ENCODE measurements at regions not wholly inside any gene's neighbourhood (a gene's known extent, or its start where the extent isn't known, plus 50 kb on each side); places are given as distances from the start of the nearest gene placed in this dataset.

DNA sequence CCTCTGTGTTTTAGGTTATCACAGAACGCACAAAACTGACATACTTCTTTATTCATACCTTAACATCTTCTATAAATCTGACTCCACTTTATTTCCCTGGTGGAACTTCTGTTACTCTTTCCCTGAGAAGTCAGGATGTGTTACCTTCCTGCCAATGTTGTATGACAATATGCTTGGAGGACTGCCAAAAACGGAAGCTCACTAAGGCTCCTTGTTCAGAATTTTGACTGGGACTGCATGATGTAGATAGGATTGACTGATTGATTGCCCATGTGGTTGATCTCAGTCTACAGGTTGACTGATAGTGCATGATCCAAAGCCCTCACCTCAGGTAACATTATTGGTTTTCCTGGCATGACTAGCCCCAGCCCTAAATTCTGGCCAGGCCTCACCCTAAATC, 319.4 kb downstream of the TLR4 start:
- FAIRE-seq, result no peak

DNA sequence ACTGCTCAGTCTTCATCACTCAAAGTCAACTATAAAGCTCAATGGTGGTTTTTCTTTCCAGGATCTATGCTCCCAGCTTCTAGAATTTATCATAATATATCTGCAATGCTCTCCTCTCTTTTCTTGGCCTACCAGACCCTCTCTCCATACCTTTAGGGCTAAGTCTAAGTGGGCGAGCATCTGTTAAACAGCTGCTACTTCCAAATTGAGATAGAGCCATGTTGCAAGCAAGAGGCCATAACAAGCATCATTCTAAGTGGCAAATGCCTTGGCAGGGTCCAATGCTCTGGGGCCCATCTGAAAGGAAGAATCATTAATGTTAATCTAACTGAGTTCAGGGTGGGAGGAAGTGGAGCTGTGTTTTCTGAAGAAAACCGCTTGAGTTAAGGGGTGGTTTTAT, 324.0 kb downstream of the TLR4 start:
- no peak for FAIRE-seq
- DNase-seq (ENCODE audit: extremely low spot score, insufficient read length, low read depth), result no peak

More for the DNA sequence above, 319.4 kb downstream of the TLR4 start:
- DNase-seq (ENCODE audit: extremely low spot score, insufficient read length, low read depth), result no peak

DNA sequence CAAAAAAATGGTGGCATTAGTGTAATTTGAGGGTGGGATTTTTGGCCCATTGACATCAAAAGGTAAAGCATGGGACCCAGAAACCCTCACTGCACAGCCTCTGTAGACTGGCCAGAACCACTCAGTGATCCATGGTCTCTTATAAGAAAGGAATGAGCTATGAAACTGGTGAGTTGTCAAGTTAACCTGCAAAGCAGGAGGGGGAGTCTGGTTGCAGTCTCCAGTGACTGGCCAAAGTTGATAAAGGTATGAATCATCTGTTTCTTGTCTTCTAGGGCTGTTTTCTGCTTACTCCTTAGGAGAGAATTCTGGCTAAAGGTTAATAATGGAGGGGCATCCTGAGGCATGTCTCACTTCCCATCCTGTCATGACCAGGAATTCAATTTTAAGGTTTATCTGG, 325.2 kb downstream of the TLR4 start:
- no peak for FAIRE-seq
- DNase-seq (ENCODE audit: extremely low spot score, insufficient read length, low read depth), result no peak

DNA sequence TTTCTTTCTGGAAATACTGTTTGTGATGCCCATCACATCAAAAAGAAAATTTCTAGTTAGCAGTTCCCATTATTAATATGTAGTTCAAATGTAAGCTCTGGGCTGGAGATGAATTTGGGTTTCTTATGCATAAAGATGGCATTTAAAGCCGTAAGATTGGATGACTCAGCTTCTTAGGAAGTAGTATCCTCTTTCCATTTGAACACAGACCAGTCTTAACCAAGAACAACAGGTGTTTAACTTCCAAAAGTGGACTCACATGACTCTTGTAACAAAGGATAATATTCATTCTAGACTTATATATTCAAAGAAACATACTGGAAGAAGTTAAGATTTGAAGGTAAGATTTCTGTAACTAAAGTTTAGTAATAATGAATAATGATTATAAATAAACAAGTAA, 330.5 kb downstream of the TLR4 start:
- FAIRE-seq (no peak), DNase-seq (ENCODE audit: extremely low spot score, insufficient read length, low read depth) (no peak)

DNA sequence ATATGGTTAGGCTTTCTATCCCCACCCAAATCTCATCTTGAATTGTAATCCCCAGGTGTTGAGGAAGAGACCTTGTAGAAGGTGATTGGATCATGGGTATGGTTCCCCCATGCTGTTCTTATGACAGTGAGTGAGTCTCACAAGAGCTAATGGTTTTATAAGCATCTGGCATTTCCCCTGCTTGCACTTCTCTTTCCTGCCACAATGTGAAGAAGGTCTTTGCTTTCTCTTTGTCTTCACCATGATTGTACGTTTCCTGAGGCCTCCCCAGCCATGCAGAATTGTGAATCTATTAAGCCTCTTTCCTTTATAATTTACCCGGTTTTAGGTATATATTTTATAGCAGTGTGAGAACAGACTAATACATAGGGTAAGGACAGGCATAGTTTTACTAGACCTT, 334.5 kb downstream of the TLR4 start:
- DNase-seq (ENCODE audit: extremely low spot score, insufficient read length, low read depth), result no peak
- FAIRE-seq, result no peak

DNA sequence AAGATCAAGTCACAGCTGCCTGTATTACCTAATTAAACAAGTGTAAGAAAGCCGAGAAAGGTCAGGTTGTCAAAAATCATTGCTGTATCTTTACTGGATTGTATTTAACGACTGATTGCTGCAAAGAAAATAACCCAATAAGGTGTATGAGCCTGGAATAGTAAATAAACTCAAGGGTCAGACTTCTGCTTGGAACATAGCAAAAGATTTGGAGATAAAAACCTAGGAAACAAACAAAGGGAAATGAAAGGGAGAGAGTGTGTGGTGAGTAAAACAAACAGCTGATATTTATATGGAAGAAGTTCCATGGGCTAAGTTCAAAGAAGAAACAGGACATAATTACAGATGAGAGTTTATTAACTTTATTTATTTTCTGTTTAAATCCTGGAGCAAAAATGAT, 354.0 kb downstream of the TLR4 start:
- no peak for FAIRE-seq
- DNase-seq (ENCODE audit: extremely low spot score, insufficient read length, low read depth), result no peak

DNA sequence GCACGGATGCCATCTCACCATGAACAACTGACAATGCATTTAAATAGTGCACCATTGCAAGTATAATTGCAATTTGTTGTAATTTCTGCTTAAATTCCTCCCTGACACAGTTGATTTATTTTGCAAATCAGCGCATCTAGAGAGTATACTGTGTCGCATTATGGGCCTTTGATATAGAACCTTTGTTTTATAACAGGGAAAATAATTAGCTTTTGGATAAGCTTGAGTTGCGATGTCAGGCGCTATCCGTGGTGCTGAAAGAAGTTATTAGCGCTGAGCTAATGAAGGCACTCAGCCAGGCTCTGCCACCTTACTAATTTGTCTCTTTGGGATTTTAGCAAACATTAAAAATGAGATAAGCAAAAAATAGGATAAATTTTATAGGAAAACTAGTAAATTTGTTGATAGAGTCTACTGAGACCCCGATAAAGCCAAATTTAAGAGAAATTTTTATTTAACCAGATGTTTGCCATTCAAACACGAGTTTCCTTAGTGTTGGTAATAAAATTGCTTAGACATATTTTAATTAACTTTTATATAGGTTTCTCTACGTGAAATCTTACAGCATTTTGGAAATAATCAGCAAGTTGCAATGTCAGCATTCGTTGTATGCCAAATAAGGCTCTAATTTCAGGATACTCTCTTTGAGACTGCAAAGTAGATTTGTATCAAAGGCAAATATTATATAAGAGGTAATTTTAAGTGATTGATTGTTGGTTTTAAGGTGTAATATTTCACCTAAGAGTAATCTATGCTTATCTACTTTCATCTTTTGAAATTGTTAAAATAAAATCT, 355.5 kb downstream of the TLR4 start:
- no peak for DNase-seq (ENCODE audit: extremely low spot score, insufficient read length, low read depth)
- no peak for FAIRE-seq

DNA sequence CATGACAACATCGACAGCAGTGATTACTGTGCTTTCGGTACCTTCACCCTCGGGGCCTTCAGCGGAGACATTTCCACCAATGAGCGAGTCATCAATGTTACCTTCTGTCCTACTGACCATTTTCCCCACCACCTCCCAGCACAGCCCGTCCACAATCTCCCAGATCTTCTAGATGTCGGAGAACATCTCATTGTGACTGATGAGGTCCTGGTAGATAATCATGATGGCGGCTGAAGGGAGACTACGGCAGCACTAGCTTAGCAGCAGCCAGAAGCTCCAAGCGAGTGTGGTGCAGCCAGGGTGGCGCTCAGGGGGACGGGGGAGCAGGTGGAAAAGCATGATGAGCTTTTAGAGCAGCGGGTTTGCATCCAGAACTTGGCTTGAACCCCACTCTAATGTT, 379.0 kb downstream of the TLR4 start:
- FAIRE-seq, result no peak
- no peak for DNase-seq (ENCODE audit: extremely low spot score, insufficient read length, low read depth)

DNA sequence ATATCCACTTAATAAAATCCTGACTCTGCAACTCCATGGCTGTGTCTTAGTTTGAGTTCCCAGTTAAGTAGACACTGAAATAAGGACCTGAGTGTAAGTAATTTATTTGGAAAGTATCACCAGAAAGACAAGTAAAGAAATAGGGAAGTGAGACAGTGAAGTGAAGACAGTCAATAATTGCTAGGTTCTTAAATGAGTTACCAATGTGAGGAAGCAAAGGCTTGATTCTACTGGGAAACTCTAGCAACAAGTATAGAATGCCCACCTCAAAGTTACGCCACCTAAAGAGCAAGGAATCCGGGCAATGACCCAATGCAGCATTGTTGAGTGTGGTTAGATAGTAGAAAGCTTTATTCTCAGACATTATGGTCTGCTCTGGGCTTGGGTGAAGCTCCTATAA, 383.9 kb downstream of the TLR4 start:
- no peak for FAIRE-seq
- no peak for DNase-seq (ENCODE audit: extremely low spot score, insufficient read length, low read depth)

DNA sequence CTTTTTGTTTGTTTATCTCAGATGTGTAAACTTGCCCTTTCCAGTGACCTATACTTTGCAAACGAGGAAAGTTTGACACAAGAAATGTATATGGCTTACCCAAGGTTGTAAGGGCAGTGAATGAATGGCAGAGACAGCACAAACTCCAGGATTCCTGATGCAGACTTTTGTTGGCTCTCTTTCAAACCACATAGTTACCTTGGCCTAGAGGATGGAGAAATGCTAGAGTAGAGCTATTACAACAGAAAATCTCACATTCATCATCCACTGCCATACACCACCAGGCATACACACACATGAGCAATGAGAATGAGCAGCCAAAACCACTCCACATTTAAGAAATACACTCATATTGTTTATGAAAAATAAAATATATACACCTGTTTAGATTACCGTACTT, 387.0 kb downstream of the TLR4 start:
- DNase-seq (ENCODE audit: extremely low spot score, insufficient read length, low read depth) (no peak), FAIRE-seq (no peak)

DNA sequence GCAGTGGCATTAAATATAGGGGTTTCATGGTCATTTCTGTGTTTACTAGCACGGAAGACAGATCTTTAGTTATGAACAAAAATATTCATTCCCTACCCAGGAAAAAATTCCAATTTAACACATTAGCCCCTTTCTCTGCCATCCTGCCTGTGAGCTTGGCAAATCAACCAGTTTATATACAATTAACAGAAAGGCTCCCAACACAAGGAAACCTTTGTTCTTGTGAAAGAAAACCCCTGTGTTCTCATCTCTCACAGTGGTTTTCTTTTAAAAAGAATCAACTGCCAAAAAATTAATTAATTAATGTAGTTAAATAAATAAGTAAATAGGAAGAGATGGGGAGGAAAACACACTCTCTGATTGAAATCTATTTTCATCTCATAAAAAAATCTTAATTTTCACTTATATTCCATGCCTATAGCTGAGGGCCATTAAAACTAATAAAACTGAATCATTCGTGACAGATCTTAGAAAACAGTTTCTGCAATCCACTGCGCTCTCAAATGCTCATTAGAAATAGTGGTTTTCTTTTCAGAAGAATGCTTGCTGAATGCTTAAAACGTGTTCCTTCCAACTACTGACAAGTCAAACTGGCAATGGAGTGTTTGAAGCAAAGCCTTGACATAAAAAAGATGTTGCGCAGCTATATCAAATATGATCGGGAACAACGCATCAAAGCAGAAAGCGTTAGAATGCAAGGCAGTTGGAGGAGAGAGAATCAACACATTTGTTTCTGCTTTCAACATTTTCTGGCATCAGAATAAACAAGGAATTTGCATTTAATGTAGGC, 387.7 kb downstream of the TLR4 start:
- DNase-seq (ENCODE audit: extremely low spot score, insufficient read length, low read depth) (no peak), FAIRE-seq (no peak)

DNA sequence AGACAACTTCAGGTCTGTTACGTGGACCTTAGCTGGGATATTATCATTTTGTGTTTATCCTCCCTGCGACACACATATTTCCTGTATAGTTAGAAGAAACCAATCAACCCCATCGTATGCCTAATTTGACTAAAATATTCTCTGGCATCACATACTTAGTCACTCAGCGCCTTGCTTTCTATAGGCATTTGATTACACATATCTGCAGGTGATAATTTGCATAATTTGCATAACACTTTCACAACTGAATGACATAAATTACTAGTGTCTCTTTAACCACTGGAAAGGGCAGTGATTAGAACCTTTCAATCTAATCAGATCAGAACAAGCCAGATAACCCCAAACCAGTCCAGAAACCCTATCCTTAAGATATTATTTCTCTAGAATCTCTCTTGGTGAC, 390.2 kb downstream of the TLR4 start:
- DNase-seq (ENCODE audit: extremely low spot score, insufficient read length, low read depth) (no peak), FAIRE-seq (no peak)

DNA sequence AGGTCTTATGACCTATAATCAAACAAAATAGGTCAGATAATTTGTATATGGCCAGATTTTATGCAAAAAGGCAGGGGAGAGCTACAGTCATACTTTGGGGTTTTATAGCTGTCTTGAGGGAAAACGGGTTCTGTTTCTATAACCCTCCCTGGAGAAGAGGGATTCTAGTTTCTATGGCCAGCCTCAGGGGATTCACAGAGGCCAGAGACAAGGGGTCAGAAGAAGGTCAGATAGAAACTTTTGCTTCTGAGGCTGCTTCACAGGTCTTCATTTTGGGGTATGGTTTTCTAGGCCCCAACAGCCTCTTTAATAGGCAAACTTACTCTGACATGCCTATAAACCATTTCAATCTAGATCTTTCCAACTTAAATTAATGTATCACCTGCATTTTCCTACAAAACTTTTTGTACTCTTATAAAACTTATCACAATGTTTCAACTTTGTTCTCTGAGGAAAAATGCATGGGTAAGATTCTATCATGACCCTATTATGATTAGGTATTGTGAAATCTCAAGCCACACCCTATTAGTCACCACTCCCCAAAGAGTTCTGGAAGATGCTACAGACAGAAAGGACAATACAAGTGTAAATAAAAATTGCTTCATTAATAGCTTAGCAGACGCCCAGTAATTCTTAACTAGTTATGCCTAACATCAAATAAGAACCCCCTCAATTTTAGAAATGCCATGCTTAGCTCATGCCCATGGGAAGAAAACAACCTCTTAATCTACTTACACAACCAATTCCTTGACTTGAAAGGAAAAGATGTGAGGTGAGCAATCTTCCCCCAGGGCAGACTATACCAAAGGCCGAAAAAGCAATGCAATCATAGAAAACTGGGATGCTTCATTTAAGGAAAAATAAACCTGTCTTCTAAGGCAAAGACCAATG, 396.6 kb downstream of the TLR4 start:
- FAIRE-seq, result no peak
- DNase-seq (ENCODE audit: extremely low spot score, insufficient read length, low read depth), result no peak

DNA sequence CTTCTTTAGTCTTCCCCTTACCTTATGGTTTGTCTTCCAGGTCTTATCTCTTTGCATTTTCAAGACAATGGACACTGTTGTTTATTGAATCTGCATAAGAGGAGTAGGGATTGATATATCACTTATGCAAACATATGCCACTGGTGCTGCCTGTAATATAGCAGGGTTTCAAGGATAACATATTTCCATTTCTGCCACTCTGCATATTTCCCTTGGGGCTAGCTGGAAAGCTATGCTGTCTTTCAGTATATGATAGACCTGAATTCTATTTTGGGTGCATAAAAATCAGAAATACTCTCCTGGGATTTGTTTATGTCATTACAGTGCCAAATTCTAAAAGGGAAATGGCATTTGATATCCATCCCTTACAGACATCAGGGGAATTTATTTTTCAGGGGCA, 400.2 kb downstream of the TLR4 start:
- DNase-seq (ENCODE audit: extremely low spot score, insufficient read length, low read depth), result no peak
- FAIRE-seq, result no peak

DNA sequence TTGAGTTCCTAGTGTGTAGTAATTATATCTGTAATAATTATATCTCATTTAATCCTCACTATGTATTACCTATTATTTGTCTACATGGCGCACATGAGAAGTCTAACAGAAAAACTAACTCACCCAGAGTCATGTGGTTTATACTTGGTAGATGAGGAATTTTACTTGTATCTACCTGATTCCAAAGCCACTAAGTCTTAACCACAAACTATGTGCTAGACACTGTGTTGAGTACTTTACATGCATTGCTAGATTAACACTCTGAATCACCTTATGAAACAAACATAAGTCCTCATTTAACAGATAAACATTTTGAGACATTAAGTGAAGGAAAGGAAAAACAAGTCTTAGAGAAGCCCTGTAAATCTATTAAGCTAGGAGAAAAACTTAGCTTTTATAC, 404.8 kb downstream of the TLR4 start:
- no peak for DNase-seq (ENCODE audit: extremely low spot score, insufficient read length, low read depth)

DNA sequence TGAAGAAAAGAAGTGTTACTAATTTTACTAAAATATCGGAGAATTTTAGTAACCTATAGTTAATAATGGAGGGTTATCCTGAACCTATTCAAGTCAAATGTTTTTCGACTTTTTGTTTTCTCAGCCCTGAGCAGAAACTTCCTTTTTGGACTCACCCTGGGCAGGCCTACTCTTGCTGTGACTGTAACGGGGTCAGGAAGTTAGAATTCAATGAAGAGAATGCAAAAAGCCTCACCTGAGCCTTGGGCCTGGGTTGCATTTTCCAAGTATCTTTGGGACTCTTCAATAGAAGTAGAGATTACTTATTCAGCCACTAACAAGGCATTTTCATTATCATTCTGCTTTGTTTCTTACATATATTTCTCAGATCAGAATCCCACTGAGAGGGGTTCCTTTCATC, 405.3 kb downstream of the TLR4 start:
- DNase-seq (ENCODE audit: extremely low spot score, insufficient read length, low read depth), result no peak
- FAIRE-seq, result no peak

More for the DNA sequence above, 404.8 kb downstream of the TLR4 start:
- FAIRE-seq, result no peak

DNA sequence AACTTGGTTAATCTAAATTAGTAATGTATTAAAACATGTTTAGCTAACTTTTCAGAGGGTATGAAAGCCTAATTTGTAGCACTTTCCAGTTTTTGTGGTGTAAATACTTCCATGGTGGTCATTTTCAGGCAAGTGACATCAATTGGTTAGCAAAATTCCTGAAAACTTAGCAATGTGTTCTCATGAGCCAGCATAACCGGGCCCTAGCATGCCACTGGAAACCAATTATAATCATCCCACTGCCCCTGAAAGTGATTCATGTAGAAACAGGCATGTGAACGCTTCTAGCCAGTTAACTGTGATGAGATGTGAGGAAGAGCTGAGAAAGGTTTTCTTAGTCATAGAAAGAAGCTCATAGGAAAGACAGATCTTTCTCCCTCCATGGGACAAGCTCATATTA, 417.2 kb downstream of the TLR4 start:
- DNase-seq (ENCODE audit: extremely low spot score, insufficient read length, low read depth) (no peak), FAIRE-seq (no peak)

DNA sequence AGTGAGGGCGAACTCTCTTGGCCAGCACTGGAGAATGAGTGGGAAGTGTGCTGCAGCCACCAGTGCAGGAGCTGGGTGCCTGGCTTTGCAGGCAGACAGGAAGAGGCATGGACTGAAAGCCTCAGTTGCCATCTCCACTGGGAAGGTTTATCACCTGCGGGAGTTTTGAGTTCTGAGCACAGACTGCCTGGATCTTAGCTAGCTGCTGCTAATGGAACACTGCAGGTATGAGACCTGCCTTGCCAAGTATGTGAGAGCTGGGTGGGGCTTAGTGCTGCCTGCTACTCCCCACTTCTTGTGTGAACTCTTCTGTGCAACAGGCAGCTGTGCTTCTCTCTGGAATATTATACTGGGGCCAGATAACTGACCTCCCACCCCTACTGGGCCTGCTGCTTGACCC, 424.1 kb downstream of the TLR4 start:
- DNase-seq (ENCODE audit: extremely low spot score, insufficient read length, low read depth) (no peak), FAIRE-seq (no peak)

DNA sequence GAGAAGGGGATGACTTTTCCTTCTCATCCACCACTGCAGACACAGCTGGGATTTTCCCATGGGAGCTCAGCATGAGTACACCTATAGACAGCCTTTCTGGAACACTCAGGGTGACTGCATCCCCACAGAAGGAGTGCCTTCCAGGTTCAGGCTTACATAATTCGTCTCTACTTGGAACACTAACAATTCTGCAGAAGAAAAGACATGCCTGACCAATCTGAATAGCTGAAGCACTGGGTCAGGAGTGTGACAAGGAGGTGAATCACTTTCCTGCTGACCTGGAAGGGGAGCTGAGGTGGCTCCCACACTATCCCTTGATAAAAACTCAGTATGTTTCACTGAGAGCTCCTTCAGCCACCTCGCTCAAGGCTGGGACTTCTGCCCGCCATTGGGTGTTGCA, 425.3 kb downstream of the TLR4 start:
- FAIRE-seq, result no peak
- DNase-seq (ENCODE audit: extremely low spot score, insufficient read length, low read depth), result no peak

DNA sequence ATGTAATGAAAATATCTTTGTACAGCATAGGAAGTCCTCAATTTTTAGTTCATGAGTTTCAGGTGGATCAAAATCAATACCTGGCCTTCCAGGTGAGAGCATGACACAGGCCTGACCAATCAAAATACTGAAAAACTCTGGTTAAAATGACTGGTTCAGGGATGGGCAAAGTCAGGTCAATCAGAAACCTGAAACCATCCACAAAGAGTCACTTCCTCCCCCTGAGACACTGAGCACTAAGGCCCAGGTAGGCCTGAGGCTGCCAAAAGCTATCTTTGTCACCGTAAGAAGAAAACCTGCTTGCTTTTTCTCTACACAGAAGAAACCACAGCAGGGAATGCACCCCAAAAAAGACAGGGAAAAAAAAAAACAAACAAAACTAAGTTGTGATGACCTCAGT, 444.8 kb downstream of the TLR4 start:
- DNase-seq (ENCODE audit: extremely low spot score, insufficient read length, low read depth), result no peak

DNA sequence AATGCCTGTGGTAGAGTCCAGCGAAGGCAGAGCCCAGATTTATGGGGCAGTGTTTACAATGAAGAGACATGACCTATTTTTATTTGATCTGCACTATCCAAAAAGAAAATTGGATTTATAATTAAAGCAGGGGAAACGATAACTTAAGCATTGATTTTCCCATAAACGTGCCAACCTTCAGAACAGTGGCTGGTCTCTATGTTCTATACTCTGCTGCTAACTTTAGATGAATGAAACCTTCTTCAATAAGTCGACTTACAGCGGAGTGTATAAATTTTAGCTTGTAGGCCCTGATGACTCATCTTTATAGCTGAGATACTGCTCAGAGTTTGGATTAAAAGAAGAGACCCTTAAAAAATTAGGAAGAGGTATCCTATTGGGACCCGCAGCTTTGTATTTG, 452.6 kb downstream of the TLR4 start:
- FAIRE-seq, result no peak

More for the DNA sequence above, 444.8 kb downstream of the TLR4 start:
- no peak for FAIRE-seq

More for the DNA sequence above, 452.6 kb downstream of the TLR4 start:
- DNase-seq (ENCODE audit: extremely low spot score, insufficient read length, low read depth), result no peak
